Right cardiac atrium (tissue), 5 donors: ENCODE measurements at regions not wholly inside any gene's neighbourhood (a gene's known extent, or its start where the extent isn't known, plus 50 kb on each side); places are given as distances from the start of the nearest gene placed in this dataset.

Experiments
- ATAC-seq, 2 donors: fragments of 200-7000 bp; cut with Tn5 transposase; one replicate each; pipeline versions ENCODE4 v1.8.0 to v1.9.1; 2020; ENCODE audit warnings: moderate library complexity in 2 of 2, mild to moderate bottlenecking in 1 of 2
- DNase-seq, 3 donors: peaks; one replicate each; pipeline ENCODE4 v3.0.0-alpha.2; 2020
- H3K27ac ChIP-seq: one replicate; pipeline ENCODE4 v1.5.1; 2013; ENCODE audit warnings: mild to moderate bottlenecking, low read length, control low read depth, moderate library complexity
- H3K27me3 ChIP-seq: one replicate; pipeline ENCODE4 v1.6.1; 2013; ENCODE audit not compliant: control insufficient read depth, insufficient read depth
- H3K4me1 ChIP-seq: one replicate; pipeline ENCODE4 v1.6.1; 2013; ENCODE audit warnings: low read length; ENCODE audit not compliant: control insufficient read depth, insufficient read depth
- H3K4me3 ChIP-seq: one replicate; pipeline ENCODE4 v1.5.1; 2013; ENCODE audit warnings: low read length, control low read depth
- H3K9me3 ChIP-seq: one replicate; pipeline ENCODE4 v1.6.1; 2013; ENCODE audit warnings: low read length; ENCODE audit not compliant: control insufficient read depth
- WGBS: extraction: QIAGEN DNeasy Blood & Tissue Kit; methylation state at CpG from one replicate; pipeline ENCODE4 v1.1.7; 2013; 5-methylcytosine and 5-hydroxymethylcytosine counted together
- intact Hi-C, 4 donors: fragments of 100-400 bp; cut with DNase I; formaldehyde crosslinking; loops; one replicate each; pipeline versions ENCODE4 v1.11.0 to v1.14.0; 2022 to 2023
- donor health status: healthy with polysubstance abuse.
- donor health status: DM: no; HTN: yes; CAD: no.
- donor health status: DM: no; HTN: no; CAD: no.
- donor health status: DM: no; HTN: yes; CAD: no; lungs with severe emphysema.
- donor health status: DM: yes; HTN: yes; CAD: no.

GRCh38 chr9:84587153-84587552 is 82.4 kb upstream of the NTRK2 start:
- 74% methylated on average over 3 of the region's 3 CpGs for WGBS
- Histone ChIP-seq H3K4me3 (no peak overlapping the region), H3K4me1 (no peaks in the 10 kb centered on the region), H3K27ac (no peak overlapping the region), H3K27me3 (no peaks in the 10 kb centered on the region), H3K9me3 (no peaks in the 10 kb centered on the region)
- ATAC-seq (no peak), DNase-seq (no peak)
- intact Hi-C loops, result no loop called here

GRCh38 chr9:84589542-84589941 is 80.0 kb upstream of the NTRK2 start:
- Histone ChIP-seq H3K27ac (no peak overlapping the region), H3K4me3 (no peak overlapping the region), H3K4me1 (no peaks in the 10 kb centered on the region), H3K9me3 (no peaks in the 10 kb centered on the region), H3K27me3 (no peaks in the 10 kb centered on the region)
- no peak for DNase-seq
- WGBS, result 78% methylated on average over 1 of the region's 1 CpG
- ATAC-seq, result no peak
- intact Hi-C loops, result no loop called here

DNA sequence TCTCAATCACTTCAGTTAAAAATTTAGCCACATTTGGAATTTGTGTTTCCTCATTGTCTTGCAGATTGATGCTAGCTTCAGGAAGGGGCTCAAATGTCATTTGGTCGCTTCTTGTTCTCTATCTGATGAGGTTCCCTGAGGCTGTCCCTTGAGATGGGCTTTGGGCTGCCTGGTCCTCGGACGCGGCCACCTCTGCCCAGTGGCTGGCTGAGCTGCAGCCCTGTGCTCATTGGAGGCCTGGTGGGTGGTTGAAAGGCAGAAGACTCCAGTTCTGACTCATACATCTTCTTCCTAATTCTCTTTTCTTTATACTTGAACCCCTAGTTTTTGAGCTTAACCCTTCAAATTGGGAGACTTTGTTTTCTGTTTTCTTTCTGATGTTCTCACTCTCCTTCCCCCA is 78.8 kb upstream of the NTRK2 start:
- intact Hi-C loops, result no loop called here

DNA sequence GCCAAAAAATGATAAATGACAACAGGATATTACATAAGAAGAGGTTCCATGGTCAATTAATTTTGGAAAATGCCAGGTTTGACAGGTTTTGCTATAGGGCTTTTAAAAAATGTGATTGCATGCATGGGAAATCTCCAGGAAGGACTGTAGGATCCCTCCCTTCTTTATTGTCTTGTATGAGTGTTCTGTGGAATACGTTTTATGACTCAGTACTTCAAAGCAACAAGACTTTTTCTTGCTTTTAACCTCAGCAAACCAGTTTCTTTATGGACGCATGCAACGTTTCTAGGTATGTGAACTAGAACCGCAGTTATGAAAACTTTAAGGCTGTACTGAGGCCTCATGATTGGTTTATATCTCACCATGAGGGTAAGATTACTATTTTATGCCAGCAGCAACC is 76.6 kb upstream of the NTRK2 start:
- Histone ChIP-seq H3K9me3 (no peaks in the 10 kb centered on the region), H3K4me1 (no peaks in the 10 kb centered on the region), H3K4me3 (no peak overlapping the region), H3K27ac (no peak overlapping the region), H3K27me3 (no peaks in the 10 kb centered on the region)
- intact Hi-C loops, result no loop called here
- ATAC-seq, result no peak
- WGBS, result 85% methylated on average over 4 of the region's 4 CpGs
- DNase-seq, result no peak

More for the DNA sequence above, 78.8 kb upstream of the NTRK2 start:
- ATAC-seq (no peak), DNase-seq (no peak)
- no peaks in the 10 kb centered on the region for H3K4me1 ChIP-seq
- 88% methylated on average over 4 of the region's 4 CpGs for WGBS
- no peaks in the 10 kb centered on the region for H3K9me3 ChIP-seq
- no peaks in the 10 kb centered on the region for H3K27me3 ChIP-seq
- no peak overlapping the region for H3K4me3 ChIP-seq
- H3K27ac ChIP-seq, result no peak overlapping the region

DNA sequence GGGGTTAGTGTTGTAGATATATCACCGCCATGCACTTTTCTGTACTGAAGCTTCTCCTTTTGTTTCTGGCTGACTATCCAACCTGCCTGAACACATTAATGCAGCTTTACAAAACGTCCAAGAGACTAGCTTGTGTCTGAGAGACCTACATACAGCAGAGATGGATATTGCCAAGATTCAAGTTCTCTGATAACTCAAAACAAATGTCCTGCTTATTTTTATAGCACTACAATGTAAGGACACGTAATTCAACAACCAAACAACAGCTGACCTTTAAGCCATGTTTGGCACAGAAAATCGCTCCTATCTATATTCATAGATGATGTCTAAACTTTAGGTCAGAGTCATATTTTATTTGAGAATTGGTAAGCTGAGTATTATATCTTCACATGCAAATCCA is 76.2 kb upstream of the NTRK2 start:
- no peak overlapping the region for H3K27ac ChIP-seq
- H3K27me3 ChIP-seq, result no peaks in the 10 kb centered on the region
- no peak for DNase-seq
- H3K4me3 ChIP-seq, result no peak overlapping the region
- H3K4me1 ChIP-seq, result no peaks in the 10 kb centered on the region
- H3K9me3 ChIP-seq, result no peaks in the 10 kb centered on the region
- 67% methylated on average over 4 of the region's 4 CpGs for WGBS
- ATAC-seq, result no peak
- intact Hi-C loops, result no loop called here

DNA sequence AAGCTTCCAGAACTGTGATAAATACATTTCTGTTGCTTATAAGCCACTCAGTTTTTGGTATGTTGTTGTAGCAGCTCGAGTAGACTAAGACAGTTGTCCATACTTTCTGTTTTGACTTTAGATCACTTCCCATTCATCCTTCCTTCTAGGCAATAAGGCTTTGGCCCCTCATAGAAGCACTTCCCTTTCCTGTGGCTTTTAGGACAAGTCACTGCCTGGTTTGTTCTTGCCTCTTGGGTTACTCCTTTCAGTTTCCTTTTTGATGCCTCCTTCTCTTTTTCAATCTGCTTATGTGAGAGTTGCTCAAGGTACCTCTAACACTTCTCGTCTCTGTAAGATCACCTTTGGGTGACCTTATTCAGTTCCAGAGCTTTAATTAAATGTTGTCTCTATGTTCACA is 72.4 kb upstream of the NTRK2 start:
- DNase-seq (no peak), ATAC-seq (no peak)
- Histone ChIP-seq H3K27ac (no peak overlapping the region), H3K4me3 (no peak overlapping the region), H3K9me3 (no peaks in the 10 kb centered on the region), H3K27me3 (no peaks in the 10 kb centered on the region), H3K4me1 (no peaks in the 10 kb centered on the region)
- intact Hi-C loops, result no loop called here
- WGBS, result 48% methylated on average over 2 of the region's 2 CpGs

- intact Hi-C loops, result no loop called here
- no peaks in the 10 kb centered on the region for H3K9me3 ChIP-seq
- no peak overlapping the region for H3K27ac ChIP-seq
- no peaks in the 10 kb centered on the region for H3K27me3 ChIP-seq
- no peak for DNase-seq
- WGBS, result 79% methylated on average over 6 of the region's 6 CpGs
- ATAC-seq, result no peak
- H3K4me1 ChIP-seq, result no peaks in the 10 kb centered on the region
- no peak overlapping the region for H3K4me3 ChIP-seq
These were observed 70.5 kb upstream of the NTRK2 start for GRCh38 chr9:84598921-84599636.

GRCh38 chr9:84600739-84601138 is 68.8 kb upstream of the NTRK2 start:
- H3K4me3 ChIP-seq, result no peak overlapping the region
- no peaks in the 10 kb centered on the region for H3K4me1 ChIP-seq
- H3K27ac ChIP-seq, result no peak overlapping the region
- no peaks in the 10 kb centered on the region for H3K9me3 ChIP-seq
- WGBS, result 75% methylated on average over 4 of the region's 4 CpGs
- ATAC-seq (no peak), DNase-seq (no peak)
- intact Hi-C loops, result no loop called here
- no peaks in the 10 kb centered on the region for H3K27me3 ChIP-seq

DNA sequence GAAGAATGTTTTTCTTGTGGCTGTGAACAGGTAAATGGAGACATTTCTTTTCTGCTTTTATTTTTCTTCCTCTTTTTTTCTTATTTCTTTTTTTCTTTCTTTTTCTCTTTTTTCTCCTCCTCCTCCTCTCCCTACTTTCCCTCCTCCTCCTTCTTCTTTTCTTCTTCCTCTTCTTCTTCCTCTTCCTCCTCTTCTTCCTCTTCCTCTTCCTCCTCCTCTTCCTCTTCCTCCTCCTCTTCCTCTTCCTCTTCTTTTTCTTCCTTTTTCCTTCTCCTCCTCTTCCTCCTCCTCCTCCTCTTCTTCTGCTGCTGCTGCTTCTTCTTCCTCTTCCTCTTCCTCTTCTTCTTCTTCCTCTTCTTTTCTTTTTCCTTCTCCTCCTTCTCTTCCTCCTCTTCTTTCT is 65.3 kb upstream of the NTRK2 start:
- H3K4me1 ChIP-seq, result no peaks in the 10 kb centered on the region
- H3K27me3 ChIP-seq, result no peaks in the 10 kb centered on the region
- ATAC-seq (no peak), DNase-seq (no peak)
- H3K9me3 ChIP-seq, result no peaks in the 10 kb centered on the region
- H3K4me3 ChIP-seq, result no peak overlapping the region
- intact Hi-C loops, result no loop called here
- H3K27ac ChIP-seq, result no peak overlapping the region

- ATAC-seq (no peak), DNase-seq (no peak)
- H3K27ac ChIP-seq, result no peak overlapping the region
- no peaks in the 10 kb centered on the region for H3K4me1 ChIP-seq
- intact Hi-C loops, result no loop called here
- no peaks in the 10 kb centered on the region for H3K9me3 ChIP-seq
- H3K4me3 ChIP-seq, result no peak overlapping the region
- H3K27me3 ChIP-seq, result no peaks in the 10 kb centered on the region
These were observed 59.8 kb upstream of the NTRK2 start for GRCh38 chr9:84609779-84610178.

- intact Hi-C loops, result no loop called here
- WGBS, result 63% methylated on average over 2 of the region's 2 CpGs
- H3K9me3 ChIP-seq, result no peaks in the 10 kb centered on the region
These were observed 56.1 kb upstream of the NTRK2 start for GRCh38 chr9:84613431-84613830.

GRCh38 chr9:84615544-84615943 is 54.0 kb upstream of the NTRK2 start:
- no peak for DNase-seq
- H3K4me1 ChIP-seq, result no peaks in the 10 kb centered on the region
- intact Hi-C loops, result no loop called here
- H3K4me3 ChIP-seq, result no peak overlapping the region
- no peak overlapping the region for H3K27ac ChIP-seq
- ATAC-seq, result no peak
- WGBS, result 62% methylated on average over 3 of the region's 3 CpGs
- H3K27me3 ChIP-seq, result no peaks in the 10 kb centered on the region
- H3K9me3 ChIP-seq, result no peaks in the 10 kb centered on the region

More at GRCh38 chr9:84613431-84613830, 56.1 kb upstream of the NTRK2 start:
- DNase-seq (no peak), ATAC-seq (no peak)
- Histone ChIP-seq H3K27ac (no peak overlapping the region), H3K27me3 (no peaks in the 10 kb centered on the region), H3K4me1 (no peaks in the 10 kb centered on the region), H3K4me3 (no peak overlapping the region)
